D721Med (cell line): ENCODE measurements at regions not wholly inside any gene's neighbourhood (a gene's known extent, or its start where the extent isn't known, plus 50 kb on each side); places are given as distances from the start of the nearest gene placed in this dataset.

Experiments
- DNase-seq: peaks from one replicate; pipeline ENCODE4 v3.0.0; 2011; ENCODE audit warnings: low spot score; ENCODE audit not compliant: insufficient read length
- FAIRE-seq: peaks from 2 replicates; lab custom pipeline; 2011; peaks lifted over from hg19 to GRCh38; lab: Jason Lieb, UNC
- TF ChIP-seq, protein P1 (sequence below): IDR thresholded peaks from 2 replicates; pipeline ENCODE4 v1.5.1; 2012; ENCODE audit warnings: mild to moderate bottlenecking, control low read depth; ENCODE audit not compliant: insufficient read depth; ENCODE audit errors: missing control alignments

DNA sequence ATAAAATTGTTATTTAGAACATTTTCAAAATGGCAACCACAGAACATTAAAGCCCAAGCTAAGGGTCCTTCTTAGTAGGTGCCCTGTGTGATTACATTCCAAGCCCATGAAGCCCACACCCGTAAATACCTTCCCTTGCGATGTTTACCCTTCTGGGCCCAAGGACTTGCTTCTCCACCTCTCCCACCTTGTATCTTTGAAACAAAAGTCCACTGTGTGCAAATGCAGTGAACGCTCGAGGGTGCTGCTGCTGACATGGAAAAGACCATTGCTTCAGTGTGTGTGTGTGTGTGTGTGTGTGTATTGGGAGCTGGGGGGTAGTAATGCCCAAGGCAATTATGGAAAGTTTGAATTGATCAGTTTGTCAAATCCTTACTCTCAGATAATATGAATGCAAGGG, 298.1 kb downstream of the TGFB2 start:
- no peak for DNase-seq
- TF ChIP-seq, protein P1, sequence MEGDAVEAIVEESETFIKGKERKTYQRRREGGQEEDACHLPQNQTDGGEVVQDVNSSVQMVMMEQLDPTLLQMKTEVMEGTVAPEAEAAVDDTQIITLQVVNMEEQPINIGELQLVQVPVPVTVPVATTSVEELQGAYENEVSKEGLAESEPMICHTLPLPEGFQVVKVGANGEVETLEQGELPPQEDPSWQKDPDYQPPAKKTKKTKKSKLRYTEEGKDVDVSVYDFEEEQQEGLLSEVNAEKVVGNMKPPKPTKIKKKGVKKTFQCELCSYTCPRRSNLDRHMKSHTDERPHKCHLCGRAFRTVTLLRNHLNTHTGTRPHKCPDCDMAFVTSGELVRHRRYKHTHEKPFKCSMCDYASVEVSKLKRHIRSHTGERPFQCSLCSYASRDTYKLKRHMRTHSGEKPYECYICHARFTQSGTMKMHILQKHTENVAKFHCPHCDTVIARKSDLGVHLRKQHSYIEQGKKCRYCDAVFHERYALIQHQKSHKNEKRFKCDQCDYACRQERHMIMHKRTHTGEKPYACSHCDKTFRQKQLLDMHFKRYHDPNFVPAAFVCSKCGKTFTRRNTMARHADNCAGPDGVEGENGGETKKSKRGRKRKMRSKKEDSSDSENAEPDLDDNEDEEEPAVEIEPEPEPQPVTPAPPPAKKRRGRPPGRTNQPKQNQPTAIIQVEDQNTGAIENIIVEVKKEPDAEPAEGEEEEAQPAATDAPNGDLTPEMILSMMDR, result no peak
- no peak for FAIRE-seq

GRCh38 chr1:218643926-218644325, 298.8 kb downstream of the TGFB2 start:
- FAIRE-seq, result no peak
- DNase-seq, result no peak
- TF ChIP-seq, protein P1, result no peak

GRCh38 chr1:218646288-218646687, 301.2 kb downstream of the TGFB2 start:
- TF ChIP-seq, protein P1, result no peak
- no peak for FAIRE-seq
- DNase-seq, result no peak

DNA sequence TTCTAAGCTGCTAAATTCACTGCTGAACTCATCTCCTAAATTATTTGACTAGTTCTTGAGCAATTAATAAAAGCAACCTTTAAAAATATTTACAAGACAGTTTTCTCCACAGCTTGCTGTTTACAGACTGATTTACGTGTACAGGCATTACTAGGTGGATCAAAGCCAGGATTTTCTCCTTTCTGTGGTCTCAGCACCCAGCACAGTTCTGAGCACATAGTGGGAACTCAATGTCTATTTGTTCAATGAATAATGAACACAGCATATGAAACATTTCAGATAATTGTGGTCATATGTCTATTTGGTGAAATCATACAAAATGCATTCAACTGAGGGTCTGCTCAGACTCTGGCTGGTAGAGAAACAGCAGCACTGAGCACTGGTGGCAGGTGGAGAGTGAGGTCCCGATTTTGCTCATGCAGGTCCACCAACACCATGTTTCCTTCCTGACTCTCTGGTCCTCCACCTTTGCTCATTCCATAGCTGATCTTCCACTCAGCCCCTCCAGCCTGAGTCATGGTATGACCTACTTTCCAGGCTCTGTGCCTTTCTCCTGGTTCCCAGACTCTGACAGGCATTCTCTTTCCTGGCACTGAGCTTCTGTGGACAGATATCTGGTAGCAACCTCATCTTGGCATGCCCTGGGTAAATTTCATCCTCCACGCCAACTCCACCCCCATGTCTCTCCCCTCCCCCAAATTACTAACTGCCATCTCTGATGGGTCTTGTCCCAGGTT, 311.3 kb downstream of the TGFB2 start:
- FAIRE-seq (no peak), DNase-seq (no peak)
- TF ChIP-seq, protein P1, result no peak

DNA sequence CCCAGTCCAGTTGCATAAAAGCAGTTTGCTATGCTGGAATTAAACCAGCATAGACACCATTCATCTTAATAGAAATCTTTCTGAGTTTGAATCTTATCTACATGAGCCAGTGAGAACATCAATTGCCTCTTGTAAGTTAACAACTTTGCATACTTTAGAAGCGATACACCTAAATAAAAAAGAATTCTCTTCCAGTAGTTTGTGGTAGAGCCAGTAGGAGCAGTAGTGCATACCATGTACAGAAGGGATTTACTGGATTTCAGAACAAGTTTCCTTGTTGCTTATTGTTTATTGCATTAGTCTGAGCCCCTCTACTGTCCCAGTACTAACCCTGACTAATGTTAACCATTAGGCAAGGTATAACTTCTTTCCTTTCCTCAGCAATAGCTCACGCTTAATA, 313.1 kb downstream of the TGFB2 start:
- TF ChIP-seq, protein P1, result no peak
- no peak for FAIRE-seq
- DNase-seq, result no peak

GRCh38 chr1:218658899-218659298, 313.8 kb downstream of the TGFB2 start:
- TF ChIP-seq, protein P1, result no peak
- DNase-seq (no peak), FAIRE-seq (no peak)

DNA sequence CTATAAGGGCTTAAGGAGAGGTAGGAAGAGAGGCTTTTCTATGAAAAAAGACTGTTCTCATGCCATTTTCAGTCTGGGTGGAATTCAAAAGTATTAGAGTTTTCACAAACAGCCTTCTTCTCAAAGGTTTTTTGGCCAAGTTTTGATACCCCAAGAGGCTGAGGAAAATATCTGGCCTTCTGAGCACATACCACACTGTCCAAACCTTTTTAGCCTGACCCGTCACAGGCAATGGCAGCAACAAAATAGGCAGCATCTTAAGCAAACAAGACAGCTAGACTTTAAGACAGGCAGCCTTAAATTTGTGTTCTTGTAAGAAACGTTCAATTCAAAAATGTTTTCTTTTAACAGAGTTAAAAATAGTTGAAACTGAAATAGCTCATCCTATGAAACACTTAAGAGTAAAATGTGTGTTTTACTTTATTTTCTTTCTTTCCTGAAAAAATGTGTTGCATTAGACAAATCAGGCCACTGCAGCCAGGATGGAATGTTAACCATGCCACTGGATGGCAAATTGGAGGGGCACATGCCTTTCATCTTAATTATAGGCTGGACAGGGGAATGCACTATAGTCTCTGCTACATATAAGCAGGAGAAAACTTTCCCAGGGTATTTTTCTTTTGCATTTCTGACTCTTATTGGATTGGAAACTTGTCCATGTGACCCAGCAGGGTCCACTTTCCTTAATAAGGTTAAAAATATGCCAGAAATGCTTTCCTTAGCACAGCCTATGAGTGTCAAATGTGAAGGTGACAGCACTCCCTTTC, 315.0 kb downstream of the TGFB2 start:
- no peak for FAIRE-seq
- TF ChIP-seq, protein P1, result no peak
- DNase-seq, result no peak
